Osteocyte (in vitro differentiated cells): ENCODE measurements at regions not wholly inside any gene's neighbourhood (a gene's known extent, or its start where the extent isn't known, plus 50 kb on each side); places are given as distances from the start of the nearest gene placed in this dataset.

ENCODE experiments used
- DNase-seq: peaks from one replicate; pipeline ENCODE4 v3.0.0; 2021; ENCODE audit warnings: mixed read lengths; ENCODE audit not compliant: unreplicated experiment; ENCODE audit errors: extremely low spot score
- H3K27ac Mint-ChIP-seq: one replicate; pipeline ENCODE4 v1.8.0; 2021; ENCODE audit warnings: mild to moderate bottlenecking, mixed read lengths; ENCODE audit not compliant: unreplicated experiment
- H3K27me3 Mint-ChIP-seq: one replicate; pipeline ENCODE4 v1.8.0; 2021; ENCODE audit warnings: mixed read lengths; ENCODE audit not compliant: unreplicated experiment
- H3K36me3 Mint-ChIP-seq: one replicate; pipeline ENCODE4 v1.8.0; 2021; ENCODE audit warnings: mixed read lengths; ENCODE audit not compliant: unreplicated experiment
- H3K4me1 Mint-ChIP-seq: one replicate; pipeline ENCODE4 v1.8.0; 2021; ENCODE audit warnings: mixed read lengths; ENCODE audit not compliant: unreplicated experiment
- H3K4me3 Mint-ChIP-seq: one replicate; pipeline ENCODE4 v1.8.0; 2021; ENCODE audit warnings: mild to moderate bottlenecking, moderate library complexity, mixed read lengths; ENCODE audit not compliant: unreplicated experiment
- H3K9me3 Mint-ChIP-seq: one replicate; pipeline ENCODE4 v1.8.0; 2021; ENCODE audit warnings: mixed read lengths; ENCODE audit not compliant: unreplicated experiment
- CTCF ChIP-seq: fragments of 200-600 bp; sonication (generic); IDR thresholded peaks from 2 replicates; pipeline ENCODE4 v1.5.0; 2021; ENCODE audit warnings: antibody characterized with exemption, mild to moderate bottlenecking, moderate library complexity

GRCh38 chr18:55821219-55821618 lies 233.2 kb upstream of the TCF4 start:
- peak overlapping the region; percentile 56 for H3K27ac Mint-ChIP-seq
- no peak overlapping the region for H3K4me3 Mint-ChIP-seq
- TF ChIP-seq CTCF, result no peak
- peaks cover 1% of the 10 kb centered on the region for H3K9me3 Mint-ChIP-seq
- no peaks in the 10 kb centered on the region for H3K36me3 Mint-ChIP-seq
- peaks cover 34% of the 10 kb centered on the region for H3K4me1 Mint-ChIP-seq
- no peaks in the 10 kb centered on the region for H3K27me3 Mint-ChIP-seq
- DNase-seq, result no peak

- H3K36me3 Mint-ChIP-seq, result no peaks in the 10 kb centered on the region
- TF ChIP-seq CTCF, result no peak
- DNase-seq, result no peak
- no peak overlapping the region for H3K27ac Mint-ChIP-seq
- H3K27me3 Mint-ChIP-seq, result no peaks in the 10 kb centered on the region
- no peaks in the 10 kb centered on the region for H3K9me3 Mint-ChIP-seq
- H3K4me1 Mint-ChIP-seq, result peaks cover 39% of the 10 kb centered on the region
- H3K4me3 Mint-ChIP-seq, result no peak overlapping the region
Observed at GRCh38 chr18:55819448-55819847, 231.5 kb upstream of the TCF4 start.

- Mint-ChIP-seq H3K27me3 (no peaks in the 10 kb centered on the region), H3K4me3 (no peak overlapping the region), H3K27ac (no peak overlapping the region), H3K36me3 (no peaks in the 10 kb centered on the region), H3K9me3 (no peaks in the 10 kb centered on the region), H3K4me1 (peaks cover 39% of the 10 kb centered on the region)
- DNase-seq, result no peak
- no peak for TF ChIP-seq CTCF
Observed at GRCh38 chr18:55818284-55818683, 230.3 kb upstream of the TCF4 start.

- H3K27ac Mint-ChIP-seq, result no peak overlapping the region
- TF ChIP-seq CTCF, result no peak
- H3K9me3 Mint-ChIP-seq, result no peaks in the 10 kb centered on the region
- H3K36me3 Mint-ChIP-seq, result no peaks in the 10 kb centered on the region
- no peaks in the 10 kb centered on the region for H3K27me3 Mint-ChIP-seq
- DNase-seq, result no peak
- peaks cover 6% of the 10 kb centered on the region for H3K4me1 Mint-ChIP-seq
- no peak overlapping the region for H3K4me3 Mint-ChIP-seq
Observed at GRCh38 chr18:55811925-55812324, 223.9 kb upstream of the TCF4 start.

- no peaks in the 10 kb centered on the region for H3K36me3 Mint-ChIP-seq
- no peak overlapping the region for H3K4me3 Mint-ChIP-seq
- H3K4me1 Mint-ChIP-seq, result peaks cover 15% of the 10 kb centered on the region
- no peaks in the 10 kb centered on the region for H3K27me3 Mint-ChIP-seq
- no peak for TF ChIP-seq CTCF
- no peak for DNase-seq
- H3K27ac Mint-ChIP-seq, result peak overlapping the region; percentile 13
- no peaks in the 10 kb centered on the region for H3K9me3 Mint-ChIP-seq
Observed at GRCh38 chr18:55805666-55806065, 217.7 kb upstream of the TCF4 start.
